ENCODE measurements at regions not wholly inside any gene's neighbourhood (a gene's known extent, or its start where the extent isn't known, plus 50 kb on each side); places are given as distances from the start of the nearest gene placed in this dataset.

- DNase-seq (ENCODE audit: low spot score in 2 of 2, unreplicated experiment in 2 of 2): no peak
- Mint-ChIP-seq H3K4me1 (peaks cover 15% of the 10 kb centered on the region), H3K27me3 (ENCODE audit: low read depth) (peaks cover 25% of the 10 kb centered on the region), H3K27ac (no peak overlapping the region), H3K36me3 (no peaks in the 10 kb centered on the region), H3K4me3 (no peak overlapping the region), H3K9me3 (no peaks in the 10 kb centered on the region)
- TF ChIP-seq, protein P1, sequence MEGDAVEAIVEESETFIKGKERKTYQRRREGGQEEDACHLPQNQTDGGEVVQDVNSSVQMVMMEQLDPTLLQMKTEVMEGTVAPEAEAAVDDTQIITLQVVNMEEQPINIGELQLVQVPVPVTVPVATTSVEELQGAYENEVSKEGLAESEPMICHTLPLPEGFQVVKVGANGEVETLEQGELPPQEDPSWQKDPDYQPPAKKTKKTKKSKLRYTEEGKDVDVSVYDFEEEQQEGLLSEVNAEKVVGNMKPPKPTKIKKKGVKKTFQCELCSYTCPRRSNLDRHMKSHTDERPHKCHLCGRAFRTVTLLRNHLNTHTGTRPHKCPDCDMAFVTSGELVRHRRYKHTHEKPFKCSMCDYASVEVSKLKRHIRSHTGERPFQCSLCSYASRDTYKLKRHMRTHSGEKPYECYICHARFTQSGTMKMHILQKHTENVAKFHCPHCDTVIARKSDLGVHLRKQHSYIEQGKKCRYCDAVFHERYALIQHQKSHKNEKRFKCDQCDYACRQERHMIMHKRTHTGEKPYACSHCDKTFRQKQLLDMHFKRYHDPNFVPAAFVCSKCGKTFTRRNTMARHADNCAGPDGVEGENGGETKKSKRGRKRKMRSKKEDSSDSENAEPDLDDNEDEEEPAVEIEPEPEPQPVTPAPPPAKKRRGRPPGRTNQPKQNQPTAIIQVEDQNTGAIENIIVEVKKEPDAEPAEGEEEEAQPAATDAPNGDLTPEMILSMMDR (IDR thresholded peaks at IDR 0.05; ENCODE audit: unreplicated experiment): no peak
Observed at GRCh38 chr15:60077581-60078359, 73.7 kb downstream of the FOXB1 start.

GRCh38 chr15:60079210-60079609, 75.1 kb downstream of the FOXB1 start:
- Mint-ChIP-seq H3K4me1 (peaks cover 9% of the 10 kb centered on the region), H3K4me3 (no peak overlapping the region), H3K36me3 (no peaks in the 10 kb centered on the region), H3K27ac (no peak overlapping the region), H3K27me3 (ENCODE audit: low read depth) (peaks cover 25% of the 10 kb centered on the region), H3K9me3 (no peaks in the 10 kb centered on the region)
- TF ChIP-seq, protein P1 (IDR thresholded peaks at IDR 0.05; ENCODE audit: unreplicated experiment): peak; percentile 31
- no peak for DNase-seq (ENCODE audit: low spot score in 2 of 2, unreplicated experiment in 2 of 2)

DNA sequence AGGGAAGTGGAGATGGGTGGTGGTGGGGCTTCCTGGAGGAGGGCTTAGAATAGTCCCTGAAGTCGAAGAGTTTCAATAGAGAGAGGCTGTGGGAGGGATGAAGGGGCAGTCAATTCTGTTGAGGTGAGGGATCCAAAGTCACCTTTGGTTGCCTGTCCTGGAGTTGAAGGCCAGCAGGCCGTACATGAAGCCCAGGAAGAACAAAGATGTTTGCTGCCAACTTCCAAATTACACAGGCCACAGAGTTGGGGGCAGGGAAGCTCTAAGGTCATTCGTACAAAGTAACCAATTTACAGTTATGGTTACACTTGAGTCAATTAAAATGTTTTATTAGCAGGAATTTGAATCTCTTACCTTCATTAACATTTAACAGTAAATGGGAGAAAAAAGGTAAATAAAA, 77.9 kb downstream of the FOXB1 start:
- Mint-ChIP-seq H3K9me3 (no peaks in the 10 kb centered on the region), H3K36me3 (no peaks in the 10 kb centered on the region), H3K4me3 (no peak overlapping the region), H3K27ac (no peak overlapping the region), H3K4me1 (peaks cover 10% of the 10 kb centered on the region), H3K27me3 (ENCODE audit: low read depth) (peaks cover 20% of the 10 kb centered on the region)
- no peak for DNase-seq (ENCODE audit: low spot score in 2 of 2, unreplicated experiment in 2 of 2)
- TF ChIP-seq, protein P1 (IDR thresholded peaks at IDR 0.05; ENCODE audit: unreplicated experiment): no peak

DNA sequence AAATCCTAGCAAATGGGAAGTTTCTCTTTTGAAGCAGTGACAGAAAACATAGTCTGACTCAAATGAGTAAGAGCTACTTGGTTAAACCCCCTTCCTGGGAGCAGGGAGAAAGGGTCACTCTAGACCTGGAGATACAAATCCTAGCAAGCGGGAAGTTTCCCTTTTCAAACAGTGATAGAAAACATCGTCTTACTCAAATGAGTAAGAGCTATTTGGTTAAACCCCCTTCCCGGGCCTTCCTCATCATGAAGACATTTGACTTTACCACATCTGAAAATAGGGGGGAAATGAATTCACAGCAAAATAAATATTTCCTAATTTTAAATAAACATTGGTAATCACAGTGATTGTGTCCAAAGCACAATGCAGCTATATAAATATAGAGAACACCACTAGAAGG, 79.2 kb downstream of the FOXB1 start:
- Mint-ChIP-seq H3K27ac (no peak overlapping the region), H3K9me3 (no peaks in the 10 kb centered on the region), H3K4me1 (peaks cover 11% of the 10 kb centered on the region), H3K4me3 (no peak overlapping the region), H3K27me3 (ENCODE audit: low read depth) (peaks cover 16% of the 10 kb centered on the region), H3K36me3 (no peaks in the 10 kb centered on the region)
- DNase-seq (ENCODE audit: low spot score in 2 of 2, unreplicated experiment in 2 of 2): no peak
- TF ChIP-seq, protein P1 (IDR thresholded peaks at IDR 0.05; ENCODE audit: unreplicated experiment): no peak

GRCh38 chr15:60086681-60087429, 82.7 kb downstream of the FOXB1 start:
- H3K4me3 Mint-ChIP-seq: no peak overlapping the region
- peaks cover 28% of the 10 kb centered on the region for H3K4me1 Mint-ChIP-seq
- peaks cover 9% of the 10 kb centered on the region for H3K9me3 Mint-ChIP-seq
- TF ChIP-seq, protein P1 (IDR thresholded peaks at IDR 0.05; ENCODE audit: unreplicated experiment): no peak
- no peak for DNase-seq (ENCODE audit: low spot score in 2 of 2, unreplicated experiment in 2 of 2)
- no peak overlapping the region for H3K27ac Mint-ChIP-seq
- H3K36me3 Mint-ChIP-seq: no peaks in the 10 kb centered on the region
- peaks cover 19% of the 10 kb centered on the region for H3K27me3 Mint-ChIP-seq (ENCODE audit: low read depth)
